Raji (cell line): ENCODE measurements at regions not wholly inside any gene's neighbourhood (a gene's known extent, or its start where the extent isn't known, plus 50 kb on each side); places are given as distances from the start of the nearest gene placed in this dataset.

Experiments
- POLR2A ChIP-seq: IDR thresholded peaks from 2 replicates; pipeline ENCODE4 v1.6.1; 2011; ENCODE audit warnings: low read depth, low read length, control low read depth; ENCODE audit not compliant: insufficient read depth

DNA sequence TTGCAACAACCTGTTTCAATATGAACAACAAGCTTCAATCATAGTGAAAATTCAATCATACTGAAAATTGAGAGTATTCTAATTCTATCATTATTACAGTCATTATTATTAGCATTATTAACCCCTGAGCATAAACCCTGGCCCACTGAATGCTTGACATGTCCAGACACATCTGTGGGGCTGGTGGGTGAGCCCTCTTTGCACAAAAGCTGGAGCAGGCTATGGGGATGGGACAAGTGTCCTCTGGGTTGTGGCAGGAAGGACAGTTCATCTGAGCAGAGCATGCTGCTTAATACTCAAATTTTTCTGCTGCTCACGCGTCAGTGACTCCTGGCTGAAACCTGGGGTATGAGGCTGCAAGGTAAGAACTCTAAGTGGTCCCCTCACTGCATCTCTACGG is 451.1 kb upstream of the POU3F3 start:
- TF ChIP-seq POLR2A: no peak

- no peak for TF ChIP-seq POLR2A
Observed at GRCh38 chr2:104404526-104404925, 449.4 kb upstream of the POU3F3 start.

DNA sequence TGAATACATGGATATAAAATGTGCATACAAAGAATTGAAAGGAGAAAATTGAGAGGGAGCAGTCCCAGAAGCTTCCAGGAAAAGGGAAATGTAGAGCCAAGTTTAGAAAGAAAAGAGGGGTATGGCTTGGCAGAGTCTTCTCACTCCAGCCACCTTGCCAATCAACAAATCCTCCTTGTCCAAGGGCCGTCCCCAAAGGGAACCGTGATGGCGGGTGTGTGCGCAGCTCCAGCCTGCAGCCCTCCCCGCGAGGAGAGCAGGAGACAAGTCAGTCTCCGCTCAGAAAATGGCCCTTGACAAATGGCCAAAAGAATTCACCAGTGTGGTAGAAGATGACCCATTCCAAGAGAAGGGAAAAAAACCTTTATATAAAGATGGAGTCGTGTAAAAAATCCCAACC is 448.3 kb upstream of the POU3F3 start:
- TF ChIP-seq POLR2A: no peak

- no peak for TF ChIP-seq POLR2A
Observed at GRCh38 chr2:104406261-104406726, 447.6 kb upstream of the POU3F3 start.

GRCh38 chr2:104407641-104408040 is 446.3 kb upstream of the POU3F3 start:
- no peak for TF ChIP-seq POLR2A

DNA sequence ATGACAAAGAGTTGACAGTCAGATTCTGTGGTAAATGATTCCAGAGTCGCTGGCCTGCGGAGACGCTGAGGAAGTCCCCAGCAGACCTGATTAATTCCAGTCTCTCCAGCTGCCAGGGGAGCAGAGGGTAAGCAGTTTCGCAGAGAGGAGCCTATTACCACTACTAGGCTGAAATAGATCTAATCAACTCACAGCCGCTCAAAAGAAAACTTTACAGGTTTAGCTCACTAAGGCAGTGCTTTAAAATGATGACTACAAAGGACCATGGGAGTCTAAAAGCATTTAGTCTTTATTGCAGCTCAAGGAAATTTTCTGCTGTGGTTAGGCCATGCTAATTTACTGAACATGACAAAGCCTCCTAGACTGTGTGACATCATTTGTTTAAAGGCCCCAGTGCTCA is 445.6 kb upstream of the POU3F3 start:
- TF ChIP-seq POLR2A: no peak

DNA sequence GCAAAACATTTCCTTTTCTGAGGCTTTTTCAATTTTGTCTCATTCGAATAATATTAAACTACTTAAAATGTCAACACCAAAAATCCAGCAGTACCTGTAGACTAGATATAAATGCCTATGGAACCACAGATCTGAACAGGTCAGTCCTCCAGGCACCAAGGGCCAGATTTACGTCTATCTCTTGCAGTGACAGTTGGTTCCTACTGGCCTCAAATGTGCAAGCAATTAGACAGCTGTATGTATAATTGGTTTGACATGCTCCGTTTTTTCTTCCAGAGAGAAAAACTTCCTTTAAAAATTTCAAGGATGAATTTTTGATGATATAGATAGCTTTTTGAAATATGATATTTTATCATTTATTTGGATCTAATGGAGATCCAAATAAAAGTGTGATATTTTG is 443.8 kb upstream of the POU3F3 start:
- TF ChIP-seq POLR2A: no peak

GRCh38 chr2:104412384-104412783 is 441.5 kb upstream of the POU3F3 start:
- no peak for TF ChIP-seq POLR2A

- TF ChIP-seq POLR2A: no peak
Observed at GRCh38 chr2:104413890-104414289, 440.0 kb upstream of the POU3F3 start.

GRCh38 chr2:104415284-104415683 is 438.6 kb upstream of the POU3F3 start:
- no peak for TF ChIP-seq POLR2A

GRCh38 chr2:104416339-104417000 is 437.4 kb upstream of the POU3F3 start:
- no peak for TF ChIP-seq POLR2A

DNA sequence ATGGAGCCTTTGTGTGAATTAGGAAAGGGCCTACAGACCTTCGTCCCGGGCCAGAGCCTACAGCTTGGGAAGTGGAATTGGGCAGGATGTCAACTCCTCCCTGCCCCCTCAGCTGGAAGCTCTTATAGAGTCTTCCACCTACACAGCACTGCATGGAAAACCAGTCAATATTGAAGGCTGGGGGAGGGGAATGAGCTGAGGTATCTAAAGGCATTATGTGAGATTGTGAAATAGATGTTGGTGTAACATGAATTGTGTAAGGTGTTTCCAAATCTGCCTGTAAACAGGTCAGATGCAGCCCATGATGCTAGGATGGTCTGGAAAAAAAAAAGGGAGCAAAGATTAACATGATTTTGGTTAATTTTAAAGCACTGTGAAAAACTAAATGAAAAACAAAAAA is 433.5 kb upstream of the POU3F3 start:
- TF ChIP-seq POLR2A: no peak

DNA sequence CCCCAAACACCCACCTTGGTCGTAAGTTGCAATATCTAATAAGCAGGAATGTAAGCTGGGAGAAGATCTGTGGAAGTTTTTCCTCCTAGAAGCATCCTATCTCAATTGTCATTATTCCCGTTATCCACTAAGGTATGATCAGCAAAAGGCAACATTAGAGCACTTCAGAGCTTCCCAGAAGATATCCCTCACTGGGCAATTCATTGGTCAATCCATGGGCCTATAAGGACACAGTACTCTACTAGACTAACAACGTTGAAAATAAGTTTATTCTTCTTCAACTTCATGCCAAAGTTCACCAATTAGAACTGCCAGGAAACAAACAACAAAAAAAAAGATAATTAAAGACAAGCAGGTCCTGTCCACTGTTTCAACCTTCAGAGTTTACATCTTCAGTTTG is 433.0 kb upstream of the POU3F3 start:
- TF ChIP-seq POLR2A: no peak

DNA sequence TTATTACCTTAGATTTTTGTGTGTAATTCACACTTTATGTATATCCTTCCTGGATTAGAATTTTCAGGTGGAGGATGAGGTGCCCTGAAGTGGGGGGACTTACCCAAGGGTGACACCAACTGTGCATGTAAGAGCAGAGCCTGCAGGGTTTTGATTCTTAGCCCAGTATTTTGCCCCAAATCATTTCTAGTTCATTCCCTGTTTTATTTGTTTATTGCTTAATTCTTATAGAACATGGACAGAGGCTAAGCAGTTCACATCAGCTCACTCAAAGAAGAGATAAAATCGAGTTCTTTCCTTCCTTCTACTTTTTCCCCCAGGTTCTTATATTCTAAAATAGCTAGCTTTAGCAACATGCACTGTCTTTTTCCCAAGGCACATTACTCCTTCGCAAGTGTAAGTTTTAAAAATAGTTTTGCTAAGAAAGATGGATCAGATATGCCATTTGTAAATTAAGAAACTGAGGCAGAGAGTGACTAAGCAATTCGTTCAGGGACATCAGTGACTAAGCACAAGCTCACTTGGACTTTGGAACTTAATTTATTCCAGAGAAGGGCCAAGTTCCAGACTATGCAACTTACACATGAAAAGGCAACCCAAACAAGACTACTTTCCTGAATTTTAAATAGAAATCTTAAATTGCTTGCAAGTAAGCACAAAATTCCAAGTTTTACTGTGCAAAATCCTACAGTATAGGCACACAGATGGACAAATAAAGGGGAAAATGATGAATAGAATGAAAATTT is 427.9 kb upstream of the POU3F3 start:
- TF ChIP-seq POLR2A: no peak

- TF ChIP-seq POLR2A: no peak
Observed at GRCh38 chr2:104428155-104428554, 425.8 kb upstream of the POU3F3 start.

GRCh38 chr2:104429639-104430358 is 424.1 kb upstream of the POU3F3 start:
- no peak for TF ChIP-seq POLR2A
